HG02588 (cell line): ENCODE measurements at regions not wholly inside any gene's neighbourhood (a gene's known extent, or its start where the extent isn't known, plus 50 kb on each side); places are given as distances from the start of the nearest gene placed in this dataset.

Source experiments
- ATAC-seq: cut with Tn5 transposase; IDR thresholded peaks from one replicate; pipeline ENCODE4 v1.9.1; 2021; ENCODE audit warnings: mild to moderate bottlenecking, moderate library complexity; ENCODE audit not compliant: unreplicated experiment

GRCh38 chr12:88413646-88414045, 166.6 kb downstream of the KITLG start:
- no peak for ATAC-seq

GRCh38 chr12:88416155-88416554, 164.1 kb downstream of the KITLG start:
- ATAC-seq, result no peak

DNA sequence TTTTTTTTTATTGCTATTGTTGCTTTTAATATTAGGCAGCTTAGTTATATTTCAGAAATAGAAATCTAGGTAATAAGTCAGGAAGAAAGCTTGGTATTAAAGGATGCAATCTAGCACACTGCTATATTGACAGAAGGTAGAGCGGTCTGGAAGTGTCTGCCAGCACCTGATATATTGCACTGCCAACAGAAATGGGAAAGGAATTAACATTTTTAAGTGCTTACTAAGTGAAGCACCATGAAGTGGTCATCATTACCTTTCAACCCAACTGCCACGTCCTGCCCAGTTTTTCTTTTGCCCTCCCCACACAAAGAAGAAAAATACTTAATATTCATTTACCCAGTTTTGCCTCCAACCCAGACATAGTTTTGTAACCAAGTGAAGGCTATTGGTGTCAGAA, 163.5 kb downstream of the KITLG start:
- no peak for ATAC-seq

DNA sequence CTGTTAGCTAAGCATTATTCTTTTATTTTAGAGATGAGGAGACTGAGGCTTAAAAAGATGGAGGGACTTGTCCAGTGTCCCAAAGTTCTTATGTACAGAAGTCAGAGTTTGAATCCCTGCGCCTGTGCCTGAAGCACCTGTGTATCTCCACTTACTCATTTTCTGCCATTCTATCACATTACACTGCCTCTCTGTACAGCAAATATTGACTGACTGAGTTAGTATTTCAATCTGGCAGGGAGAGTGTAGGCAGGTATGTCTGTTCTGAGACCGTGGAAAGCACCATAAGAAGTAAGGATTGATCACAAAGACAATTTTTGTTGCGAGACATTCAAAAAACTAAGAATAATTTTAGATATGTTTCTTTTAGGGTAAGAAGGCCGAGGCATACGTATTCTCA, 162.7 kb downstream of the KITLG start:
- ATAC-seq, result no peak

- ATAC-seq, result no peak
Observed at GRCh38 chr12:88418856-88419497, 161.3 kb downstream of the KITLG start.

DNA sequence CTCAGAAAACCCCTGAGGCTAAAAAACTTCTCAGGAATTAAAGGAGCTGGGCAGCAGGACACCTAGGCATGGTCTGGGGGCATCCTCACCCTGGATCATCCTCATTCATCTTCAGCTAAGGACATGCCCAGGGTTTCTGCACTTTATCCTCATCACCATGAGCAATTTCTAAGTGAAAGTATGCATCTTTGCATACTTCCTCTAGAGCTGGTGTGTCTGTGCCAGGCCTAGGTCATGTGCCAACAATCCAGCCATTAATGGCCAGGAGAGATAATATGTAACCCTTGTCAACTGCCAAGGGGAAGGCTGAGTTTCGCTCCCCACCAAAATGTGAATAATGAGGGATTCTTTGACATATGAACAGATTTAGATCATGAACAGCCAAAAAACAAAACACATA, 160.5 kb downstream of the KITLG start:
- ATAC-seq, result no peak

DNA sequence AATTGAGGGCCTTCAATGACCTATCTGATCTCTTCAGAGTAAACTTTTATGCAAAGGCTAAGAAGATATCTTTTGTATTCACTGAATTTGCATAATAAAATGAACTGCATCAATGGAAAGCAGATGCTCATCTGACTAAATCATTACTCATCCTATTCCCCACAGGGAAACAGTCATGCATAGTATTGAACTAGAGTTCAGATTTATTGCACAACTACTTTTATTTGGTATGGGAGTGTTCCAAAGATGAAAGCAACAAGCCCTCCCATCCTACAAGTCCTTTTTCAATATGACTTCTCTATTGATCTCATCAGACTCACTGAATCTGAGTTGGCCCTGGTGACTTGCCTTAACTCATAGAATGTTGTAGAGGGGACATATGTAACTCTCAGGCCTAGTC, 159.8 kb downstream of the KITLG start:
- no peak for ATAC-seq

- ATAC-seq, result no peak
Observed at GRCh38 chr12:88424791-88425730, 155.2 kb downstream of the KITLG start.

DNA sequence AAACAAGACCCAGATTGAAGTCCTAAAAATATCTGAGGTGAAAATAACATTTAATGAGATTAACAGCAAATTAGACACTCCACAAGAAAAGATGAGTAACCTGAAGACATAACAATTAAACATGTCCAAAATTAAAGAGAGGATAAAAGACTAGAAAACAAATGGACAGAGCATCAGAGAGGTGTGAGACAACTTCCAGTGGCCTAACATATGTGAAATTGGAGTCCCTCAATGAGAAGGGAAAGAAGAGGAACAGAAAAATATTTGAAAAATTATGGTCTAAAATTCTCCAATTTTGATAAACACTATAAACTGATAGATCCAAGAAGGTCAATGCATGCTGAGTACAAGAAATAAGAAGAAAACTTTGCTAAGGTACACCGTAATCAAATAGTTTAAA, 151.9 kb downstream of the KITLG start:
- no peak for ATAC-seq

DNA sequence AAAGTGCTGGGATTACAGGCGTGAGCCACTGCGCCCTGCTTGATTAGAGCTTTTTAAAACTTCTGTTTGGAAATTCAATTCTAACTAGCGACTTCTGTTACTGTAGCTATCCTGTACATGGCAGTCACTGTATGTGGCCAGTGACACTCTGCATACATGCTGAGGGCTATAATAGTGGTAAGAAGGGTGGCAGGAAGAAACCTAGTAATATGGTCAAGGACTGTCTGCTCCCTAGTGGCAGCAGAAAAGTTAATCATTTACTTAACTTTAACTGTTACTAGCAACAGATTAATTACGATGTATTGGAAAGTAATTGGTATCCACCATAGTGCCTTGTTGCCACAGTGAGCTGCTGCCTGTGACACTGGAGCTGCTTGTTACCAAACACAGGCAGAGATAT, 149.0 kb downstream of the KITLG start:
- no peak for ATAC-seq

- ATAC-seq, result no peak
Observed at GRCh38 chr12:88432531-88433490, 147.5 kb downstream of the KITLG start.

- peak; percentile 78 for ATAC-seq
Observed at GRCh38 chr12:88433997-88434703, 146.1 kb downstream of the KITLG start.

GRCh38 chr12:88435334-88436076, 144.8 kb downstream of the KITLG start:
- no peak for ATAC-seq

DNA sequence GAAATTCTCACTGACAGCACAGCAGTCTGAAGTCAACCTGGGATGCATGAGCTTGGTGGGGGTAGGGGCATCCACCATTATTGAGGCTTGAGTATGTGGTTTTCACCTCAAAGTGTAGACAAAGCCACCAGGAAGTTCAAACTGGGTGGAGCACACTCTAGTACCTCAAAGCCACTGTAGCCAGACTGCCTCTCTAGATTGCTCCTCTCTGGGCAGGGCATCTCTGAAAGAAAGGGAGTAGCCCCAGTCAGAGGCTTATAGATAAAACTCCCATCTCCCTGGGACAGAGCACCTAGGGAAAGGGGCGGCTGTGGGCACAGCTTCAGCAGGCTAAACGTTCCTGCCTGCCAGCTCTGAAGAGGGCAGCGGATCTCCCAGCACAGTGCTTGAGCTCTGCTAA, 143.0 kb downstream of the KITLG start:
- no peak for ATAC-seq
